Fibroblast of skin of right biceps (primary cell): ENCODE measurements at regions not wholly inside any gene's neighbourhood (a gene's known extent, or its start where the extent isn't known, plus 50 kb on each side); places are given as distances from the start of the nearest gene placed in this dataset.
"Not testable (repeated sequence)": the region's sequence is repeated elsewhere in the genome, so short reads cannot be mapped to it uniquely, and the experiment has no call there.

Source experiments
- DNase-seq: peaks from one replicate; pipeline ENCODE4 v3.0.0-alpha.2; 2013

GRCh38 chr15:70523192-70523591, 240.2 kb downstream of the UACA start:
- DNase-seq, result no peak

GRCh38 chr15:70522323-70522966, 240.9 kb downstream of the UACA start:
- no peak for DNase-seq

GRCh38 chr15:70521576-70522322, 241.6 kb downstream of the UACA start:
- no peak for DNase-seq

- DNase-seq, result no peak
These were observed 243.7 kb downstream of the UACA start for GRCh38 chr15:70519616-70520015.

- DNase-seq, result no peak
These were observed 244.4 kb downstream of the UACA start for GRCh38 chr15:70519004-70519365.

GRCh38 chr15:70518201-70519003, 245.0 kb downstream of the UACA start:
- no peak for DNase-seq

GRCh38 chr15:70517194-70517590, 246.2 kb downstream of the UACA start:
- no peak for DNase-seq

GRCh38 chr15:70516408-70517193, 246.8 kb downstream of the UACA start:
- no peak for DNase-seq

GRCh38 chr15:70514251-70514650, 249.1 kb downstream of the UACA start:
- no peak for DNase-seq

- DNase-seq, result no peak
These were observed 249.5 kb downstream of the UACA start for GRCh38 chr15:70513819-70514218.

- peak; percentile 53 for DNase-seq
These were observed 250.5 kb downstream of the UACA start for GRCh38 chr15:70512772-70513362.

GRCh38 chr15:70511972-70512587, 251.3 kb downstream of the UACA start:
- DNase-seq, result not testable (repeated sequence)

- DNase-seq, result no peak
These were observed 252.9 kb downstream of the UACA start for GRCh38 chr15:70510433-70510832.

- DNase-seq, result no peak
These were observed 253.6 kb downstream of the UACA start for GRCh38 chr15:70509731-70510143.

- DNase-seq, result no peak
These were observed 254.1 kb downstream of the UACA start for GRCh38 chr15:70509282-70509662.

- peak; percentile 94 for DNase-seq
These were observed 254.6 kb downstream of the UACA start for GRCh38 chr15:70508561-70509281.

- DNase-seq, result peak; percentile 35
These were observed 255.5 kb downstream of the UACA start for GRCh38 chr15:70507772-70508371.

- DNase-seq, result peak; percentile 34
These were observed 257.1 kb downstream of the UACA start for GRCh38 chr15:70505936-70506912.

GRCh38 chr15:70505411-70505919, 257.9 kb downstream of the UACA start:
- peak; percentile 88 for DNase-seq
